Stimulated activated CD8-positive, alpha-beta memory T cell treated with anti-CD3 and anti-CD28 coated beads, Interleukin-7, amount 100 ng/mL, for 1 hour (primary cell): ENCODE measurements at regions not wholly inside any gene's neighbourhood (a gene's known extent, or its start where the extent isn't known, plus 50 kb on each side); places are given as distances from the start of the nearest gene placed in this dataset.
"Not testable (repeated sequence)": the region's sequence is repeated elsewhere in the genome, so short reads cannot be mapped to it uniquely, and the experiment has no call there.

Source experiments
- DNase-seq, 2 donors: peaks; one replicate each; pipeline ENCODE4 v3.0.0-alpha.2; 2020; ENCODE audit warnings: low read depth in 2 of 2

GRCh38 chr2:128505575-128506526 is 187.2 kb upstream of the HS6ST1 start:
- no peak for DNase-seq

DNA sequence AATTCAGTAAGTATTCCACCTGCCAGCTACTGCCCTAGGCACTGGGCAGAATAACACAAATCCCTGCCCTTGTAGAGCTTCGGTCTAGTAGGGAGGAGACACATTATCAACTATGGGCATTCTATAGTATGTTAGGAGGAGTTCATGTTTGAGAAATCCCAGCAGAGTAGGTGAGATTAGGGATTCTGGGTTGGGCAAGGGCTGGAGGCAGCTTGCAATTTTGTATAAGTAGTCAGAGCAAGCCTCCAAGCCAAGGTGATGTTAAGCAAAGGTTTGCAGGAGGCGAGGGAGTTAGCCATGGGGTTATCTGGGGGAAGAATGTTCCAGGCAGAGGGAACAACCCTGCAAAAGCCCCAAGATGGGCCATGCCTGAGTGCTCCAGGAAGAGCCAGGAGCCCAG is 187.9 kb upstream of the HS6ST1 start:
- DNase-seq: no peak

- no peak for DNase-seq
Measured at GRCh38 chr2:128510701-128511397, 192.2 kb upstream of the HS6ST1 start.

GRCh38 chr2:128511731-128512378 is 193.2 kb upstream of the HS6ST1 start:
- DNase-seq: no peak

DNA sequence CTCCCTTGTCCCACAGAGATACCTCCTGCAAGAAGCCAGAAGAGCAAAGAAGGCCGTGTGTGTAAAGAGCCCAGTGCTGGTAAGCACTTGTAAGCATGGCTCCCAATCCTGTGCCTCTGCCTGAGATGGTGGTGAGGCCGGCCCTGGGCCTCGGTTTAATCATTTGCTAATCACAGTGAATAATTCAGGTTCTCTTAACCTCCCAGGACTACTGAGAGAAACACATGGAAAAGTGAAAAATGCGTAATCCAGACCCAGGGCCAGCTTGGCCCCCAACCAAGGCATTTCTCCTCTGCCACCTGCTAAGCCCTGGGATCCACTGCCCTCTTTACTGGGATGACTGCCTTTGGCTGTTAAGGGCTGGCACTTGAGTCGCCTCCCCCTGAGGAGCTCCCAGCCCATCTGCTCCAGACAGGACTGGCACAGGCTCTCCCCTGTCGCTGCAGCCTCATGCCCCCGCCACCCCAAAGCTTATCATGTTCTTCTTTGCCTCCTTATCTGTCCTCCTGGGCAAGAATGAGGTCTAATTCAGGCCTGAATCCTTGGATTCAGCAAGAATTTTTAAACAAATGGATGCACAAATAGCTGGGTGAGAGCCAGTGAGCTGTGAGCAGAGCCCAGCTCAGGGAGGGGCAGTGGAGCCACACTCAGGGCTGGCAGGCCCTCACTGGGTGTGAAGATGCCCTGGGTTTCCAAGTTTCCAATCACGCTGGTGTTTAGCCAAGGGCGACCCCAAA is 193.9 kb upstream of the HS6ST1 start:
- DNase-seq: no peak

DNA sequence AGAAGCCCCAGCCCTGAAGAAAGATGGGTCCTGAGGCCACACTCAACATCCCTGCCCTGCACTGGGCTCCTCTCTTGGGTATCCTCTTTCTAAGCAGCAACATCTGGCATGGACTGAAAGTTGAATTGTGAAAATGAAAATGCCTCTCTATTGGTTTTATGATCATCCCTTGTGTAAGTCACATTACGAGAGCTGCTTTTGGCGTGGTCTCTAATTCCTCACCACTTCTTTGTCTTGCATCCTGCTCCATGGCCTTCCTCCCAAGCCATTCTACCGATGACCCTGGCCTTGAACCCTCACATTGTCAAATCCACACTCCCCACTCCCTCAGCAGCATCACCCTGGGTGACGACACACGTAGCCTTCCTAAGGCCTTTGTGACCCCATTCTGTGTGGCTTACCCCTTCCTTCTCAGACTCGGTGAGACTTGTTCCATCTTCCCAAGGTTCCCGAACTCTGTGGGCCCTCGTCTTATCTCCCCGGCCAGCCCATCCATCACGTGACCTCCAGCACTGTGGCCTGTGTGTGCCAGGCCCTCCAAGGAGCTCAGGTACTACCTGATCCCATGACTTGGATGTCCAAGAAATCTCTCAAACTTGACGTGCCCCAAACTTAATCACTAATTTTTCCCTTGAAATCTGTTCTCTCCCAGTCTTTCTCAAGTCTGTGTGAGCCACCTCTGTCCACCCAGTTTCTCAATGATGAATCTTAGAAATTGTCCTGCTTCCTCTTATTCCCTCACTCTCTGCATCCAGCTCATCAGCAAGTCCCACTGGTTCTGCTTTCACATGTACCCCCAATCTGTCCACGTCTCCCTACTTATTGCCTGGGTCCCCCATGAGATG is 194.7 kb upstream of the HS6ST1 start:
- DNase-seq: no peak

- DNase-seq: no peak
Measured at GRCh38 chr2:128513961-128514283, 195.3 kb upstream of the HS6ST1 start.

DNA sequence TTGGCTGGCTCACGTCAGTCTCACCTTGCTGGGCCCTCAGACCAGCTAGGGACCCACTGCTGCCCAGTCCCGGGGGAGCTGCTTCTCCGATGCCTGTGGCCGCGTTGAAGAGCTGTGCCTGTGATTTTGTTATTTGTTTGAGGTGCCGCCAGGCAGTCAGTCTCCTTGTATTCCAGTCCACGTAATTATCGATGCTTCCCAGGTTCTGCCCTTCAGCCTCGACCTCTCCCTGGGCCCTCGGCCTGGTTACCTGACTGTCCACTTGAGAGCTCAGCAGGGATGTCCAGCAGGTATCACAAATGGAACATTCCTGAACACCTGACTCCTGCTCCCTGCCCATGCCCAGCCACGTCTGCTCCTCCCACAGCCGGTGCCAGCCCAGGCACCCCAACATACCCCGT is 195.9 kb upstream of the HS6ST1 start:
- DNase-seq: no peak

DNA sequence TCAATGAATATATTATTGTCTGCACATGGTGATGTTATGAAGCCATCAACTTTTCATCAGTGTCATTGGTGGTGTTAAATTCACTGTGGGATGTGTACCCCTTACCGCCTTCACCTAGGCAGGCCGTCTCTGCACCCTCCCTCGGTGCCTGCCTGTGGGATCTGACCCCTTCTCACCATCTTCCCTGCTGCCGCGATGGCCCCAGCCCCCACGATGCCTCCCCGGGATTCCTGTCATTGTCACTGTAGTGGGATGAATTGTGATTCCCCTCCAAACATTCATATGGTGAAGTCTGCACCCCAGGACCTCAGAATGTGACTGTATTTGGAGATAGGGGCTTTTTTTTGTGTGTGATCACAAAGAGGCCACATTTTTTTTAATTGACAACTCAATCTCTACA is 198.3 kb upstream of the HS6ST1 start:
- no peak for DNase-seq

DNA sequence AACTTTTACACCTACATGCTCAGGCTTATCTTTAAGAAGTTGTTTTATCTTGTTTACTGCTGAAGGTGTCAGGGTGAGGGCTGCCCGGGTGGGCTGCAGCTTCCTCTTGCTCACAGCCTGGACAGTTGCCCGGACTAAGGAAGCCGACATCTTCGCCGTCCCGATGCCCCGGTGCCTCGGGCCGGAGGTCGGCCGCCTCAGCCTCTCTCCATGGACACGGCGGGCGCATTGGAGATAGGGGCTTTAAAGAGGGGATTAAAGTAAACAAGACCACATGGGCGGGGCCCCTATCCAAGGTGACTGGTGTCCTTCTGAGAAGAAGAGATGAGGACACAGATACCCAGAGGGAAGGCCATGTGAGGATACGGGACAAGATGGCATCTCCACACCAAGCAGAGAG is 200.4 kb upstream of the HS6ST1 start:
- not testable (repeated sequence) for DNase-seq

DNA sequence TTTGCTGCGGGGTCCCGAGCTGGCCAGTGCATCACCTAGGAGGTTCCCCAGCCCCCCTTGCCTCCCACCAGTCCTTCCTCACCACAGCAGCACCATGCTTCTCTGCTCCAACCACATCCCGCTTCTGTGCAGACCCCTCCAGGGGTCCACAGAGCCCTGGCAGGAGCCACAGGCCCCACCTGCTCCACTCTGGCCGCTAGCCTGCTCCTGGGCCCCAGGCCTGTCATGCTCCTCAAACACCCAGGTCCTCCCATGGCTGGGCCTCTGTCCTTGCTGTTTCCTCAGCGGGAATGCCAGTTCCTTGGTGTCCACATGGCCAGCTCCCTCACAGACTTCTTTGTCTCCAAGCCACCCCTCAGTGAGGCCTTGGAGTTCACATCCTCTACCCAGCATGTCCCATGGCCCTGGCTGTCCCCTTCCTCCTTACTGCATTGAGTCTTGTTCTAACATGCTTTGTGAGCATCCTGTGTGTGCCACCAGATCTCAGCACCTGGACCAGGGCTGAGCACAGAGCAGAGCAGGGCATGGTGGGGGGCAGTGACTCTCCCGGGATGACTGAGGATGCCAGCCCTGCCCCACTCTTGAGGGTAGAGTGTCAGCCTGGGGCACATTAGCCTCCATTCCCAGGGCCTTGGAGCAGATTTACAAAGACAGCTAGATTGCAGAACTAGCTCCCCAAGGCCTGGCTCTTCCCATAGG is 201.0 kb upstream of the HS6ST1 start:
- no peak for DNase-seq

DNA sequence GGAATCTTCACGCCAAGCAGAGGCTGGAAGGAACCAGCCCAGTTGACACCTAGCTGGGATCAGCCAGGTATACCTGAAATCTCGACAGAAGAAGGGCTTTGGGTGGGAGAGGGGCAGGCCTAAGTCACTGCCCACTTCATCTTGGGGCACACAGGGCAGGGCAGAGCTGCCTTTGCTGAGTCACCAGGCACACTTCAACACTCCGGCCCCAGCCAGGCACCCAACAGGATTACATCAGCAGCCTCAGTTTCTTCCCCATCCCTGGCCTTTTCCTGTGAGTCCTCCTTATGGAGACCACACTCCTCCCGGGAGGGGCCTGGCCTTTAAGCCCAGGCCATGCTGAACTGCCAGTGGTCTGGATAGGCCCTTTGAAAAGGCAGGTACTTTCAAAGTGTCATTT is 201.7 kb upstream of the HS6ST1 start:
- DNase-seq: no peak

DNA sequence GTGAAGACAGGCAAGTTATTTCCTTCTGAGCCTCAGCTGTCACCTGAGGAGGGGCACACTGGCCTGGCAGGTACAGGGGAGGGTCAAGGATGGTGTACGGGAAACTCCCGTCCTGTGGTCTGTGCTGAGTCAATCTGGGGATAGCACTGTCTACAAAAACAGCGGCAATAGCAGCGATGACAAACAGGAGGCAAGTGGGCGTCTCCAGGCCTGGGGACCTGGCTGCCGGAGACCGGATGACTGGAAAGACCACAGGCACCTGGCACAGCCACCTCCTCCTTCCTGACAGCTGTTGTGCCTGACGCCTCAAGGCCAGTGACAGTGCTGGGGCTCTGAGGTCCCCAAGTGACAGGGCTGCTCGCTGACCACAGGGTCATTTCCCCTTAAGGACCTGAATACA is 202.1 kb upstream of the HS6ST1 start:
- no peak for DNase-seq

DNA sequence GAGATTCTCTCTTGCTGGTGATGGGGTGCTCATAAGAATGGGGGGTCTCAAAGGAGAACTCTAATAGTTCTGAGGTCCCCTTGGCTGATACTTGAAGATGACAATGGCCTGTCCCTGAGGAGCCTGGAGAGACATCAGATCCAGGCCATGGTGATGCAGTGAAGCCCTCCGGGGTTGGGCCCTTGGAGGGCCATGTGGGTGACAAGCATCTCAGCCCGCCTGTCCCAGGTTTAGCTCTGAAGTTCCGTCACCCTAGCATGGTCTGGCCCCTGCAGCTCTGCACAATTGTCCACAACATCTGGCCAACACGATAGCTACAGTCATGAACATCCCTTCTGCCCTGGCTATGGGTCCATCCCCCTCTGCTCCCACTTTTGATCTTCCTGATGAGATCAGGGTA is 202.8 kb upstream of the HS6ST1 start:
- DNase-seq: no peak

- no peak for DNase-seq
Measured at GRCh38 chr2:128522829-128523228, 204.2 kb upstream of the HS6ST1 start.

DNA sequence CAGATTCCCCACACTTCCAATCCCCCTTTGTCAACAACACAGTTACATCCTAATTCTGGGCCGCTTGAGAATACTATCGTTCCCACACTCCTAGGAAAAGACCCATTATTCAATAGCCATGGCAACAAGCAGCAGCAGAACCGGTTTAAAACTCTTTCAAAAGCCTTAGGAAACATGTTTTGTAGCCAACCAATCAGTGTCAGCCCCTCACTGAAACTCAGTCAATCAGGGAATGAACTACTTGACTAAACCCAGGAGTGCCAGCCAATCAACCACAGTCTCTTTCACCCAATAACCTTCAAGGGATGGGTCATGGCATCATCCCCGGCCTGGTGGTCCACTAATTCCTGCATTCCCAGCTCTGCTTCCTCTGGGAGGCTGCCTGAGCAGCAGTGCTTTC is 204.8 kb upstream of the HS6ST1 start:
- DNase-seq: no peak

- DNase-seq: no peak
Measured at GRCh38 chr2:128524183-128524582, 205.5 kb upstream of the HS6ST1 start.

- no peak for DNase-seq
Measured at GRCh38 chr2:128525653-128526052, 207.0 kb upstream of the HS6ST1 start.

DNA sequence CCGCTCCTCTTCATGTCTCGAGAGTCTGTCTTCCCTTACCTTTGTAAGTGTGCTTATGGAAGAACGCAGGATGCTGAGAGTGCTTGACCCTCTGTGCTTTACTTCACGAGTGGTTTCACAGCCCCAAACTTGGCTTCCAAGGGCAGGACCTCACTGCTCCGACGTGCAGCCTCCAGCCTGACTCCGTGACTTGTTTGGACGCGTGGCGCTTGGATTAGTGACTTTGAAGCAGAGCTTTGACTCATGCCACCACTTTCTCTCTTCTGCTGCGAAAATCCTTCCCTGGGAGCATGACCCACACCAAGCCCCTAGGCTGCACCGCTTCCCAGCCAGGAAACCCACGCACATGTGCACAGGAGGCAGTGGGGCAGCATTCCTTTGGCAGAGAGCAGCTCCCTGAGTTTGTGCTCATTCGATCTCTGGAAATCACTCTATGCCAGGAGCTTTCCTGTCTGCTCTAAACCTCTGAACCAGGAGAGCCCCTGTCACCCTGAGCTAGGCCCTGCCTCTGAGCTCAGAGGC is 207.8 kb upstream of the HS6ST1 start:
- no peak for DNase-seq

DNA sequence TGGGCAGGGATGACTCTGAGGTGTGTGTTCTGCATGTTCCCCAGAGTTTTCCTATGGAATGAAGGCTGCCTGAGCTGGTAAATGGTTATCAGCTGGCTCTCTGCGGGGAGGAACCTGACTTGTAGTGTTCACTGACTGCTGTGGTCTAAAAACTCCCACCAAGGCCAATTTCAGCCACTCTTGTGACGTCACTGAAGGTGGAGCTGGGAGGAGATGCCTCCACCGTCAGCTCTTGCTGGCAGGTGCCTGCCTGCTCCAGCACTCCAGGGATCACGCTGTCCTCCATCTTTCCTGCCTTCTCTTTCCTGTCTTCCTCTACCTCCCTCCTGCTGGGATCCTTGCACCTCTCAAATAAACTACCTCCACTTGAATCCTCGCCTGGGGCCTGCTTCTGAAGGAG is 209.5 kb upstream of the HS6ST1 start:
- DNase-seq: no peak
